ENCODE measurements at regions not wholly inside any gene's neighbourhood (a gene's known extent, or its start where the extent isn't known, plus 50 kb on each side); places are given as distances from the start of the nearest gene placed in this dataset.

DNA sequence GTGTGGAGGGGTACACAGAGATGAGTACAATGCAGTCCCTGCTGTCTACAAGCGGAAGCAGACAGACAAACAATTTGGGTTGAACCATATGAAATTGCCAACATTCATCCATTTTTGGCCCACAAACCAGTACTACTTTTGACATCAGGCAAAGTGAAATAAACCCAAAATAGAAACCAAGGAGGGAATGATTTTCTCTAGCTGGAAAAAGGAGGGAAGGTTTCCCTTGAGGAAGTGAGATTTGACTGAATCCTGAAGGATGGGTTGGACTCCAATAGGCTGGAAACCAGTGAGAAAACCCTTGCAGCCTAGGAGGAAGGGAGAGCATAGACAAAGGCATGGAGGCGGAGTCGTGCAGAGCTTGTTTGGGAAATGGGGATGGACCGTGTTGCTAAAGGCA, 63.5 kb upstream of the PJA1 start:
- no peak for DNase-seq (ENCODE audit: low read depth in 2 of 2)

DNA sequence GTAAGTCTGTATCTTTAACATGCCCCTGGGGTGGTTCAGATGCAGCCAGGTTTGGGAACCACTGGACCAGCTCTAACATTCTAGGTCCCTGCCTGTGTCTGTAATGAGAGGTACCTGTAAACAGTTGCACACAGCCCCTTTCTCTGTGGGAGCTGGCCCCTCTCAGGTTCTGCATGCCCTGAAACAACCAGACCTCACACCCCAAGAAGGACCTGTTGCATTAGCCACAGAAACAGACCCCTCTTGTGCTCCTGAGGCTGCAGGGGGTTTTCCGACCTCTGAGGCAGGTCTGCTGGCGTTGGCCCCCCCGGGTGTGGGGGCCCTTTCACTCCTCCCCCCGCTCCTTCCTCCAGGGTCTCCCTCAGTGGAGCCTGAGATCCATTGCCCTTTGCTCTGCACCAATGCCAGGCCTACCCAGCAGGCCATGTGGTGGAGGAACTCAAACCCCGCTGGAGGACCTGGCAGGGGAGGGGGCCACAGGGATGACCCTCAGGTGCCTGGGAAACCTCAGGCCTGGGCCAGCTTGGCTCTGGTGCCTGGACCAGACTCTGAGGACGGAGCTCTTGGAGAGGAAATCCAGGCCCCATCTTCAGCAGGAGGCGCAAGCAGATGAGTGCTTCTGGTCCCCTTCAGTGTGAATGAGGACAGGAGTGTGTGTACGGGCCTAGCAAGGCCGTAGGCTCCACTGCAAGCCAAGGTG, 61.4 kb upstream of the PJA1 start:
- DNase-seq (ENCODE audit: low read depth in 2 of 2): no peak

DNA sequence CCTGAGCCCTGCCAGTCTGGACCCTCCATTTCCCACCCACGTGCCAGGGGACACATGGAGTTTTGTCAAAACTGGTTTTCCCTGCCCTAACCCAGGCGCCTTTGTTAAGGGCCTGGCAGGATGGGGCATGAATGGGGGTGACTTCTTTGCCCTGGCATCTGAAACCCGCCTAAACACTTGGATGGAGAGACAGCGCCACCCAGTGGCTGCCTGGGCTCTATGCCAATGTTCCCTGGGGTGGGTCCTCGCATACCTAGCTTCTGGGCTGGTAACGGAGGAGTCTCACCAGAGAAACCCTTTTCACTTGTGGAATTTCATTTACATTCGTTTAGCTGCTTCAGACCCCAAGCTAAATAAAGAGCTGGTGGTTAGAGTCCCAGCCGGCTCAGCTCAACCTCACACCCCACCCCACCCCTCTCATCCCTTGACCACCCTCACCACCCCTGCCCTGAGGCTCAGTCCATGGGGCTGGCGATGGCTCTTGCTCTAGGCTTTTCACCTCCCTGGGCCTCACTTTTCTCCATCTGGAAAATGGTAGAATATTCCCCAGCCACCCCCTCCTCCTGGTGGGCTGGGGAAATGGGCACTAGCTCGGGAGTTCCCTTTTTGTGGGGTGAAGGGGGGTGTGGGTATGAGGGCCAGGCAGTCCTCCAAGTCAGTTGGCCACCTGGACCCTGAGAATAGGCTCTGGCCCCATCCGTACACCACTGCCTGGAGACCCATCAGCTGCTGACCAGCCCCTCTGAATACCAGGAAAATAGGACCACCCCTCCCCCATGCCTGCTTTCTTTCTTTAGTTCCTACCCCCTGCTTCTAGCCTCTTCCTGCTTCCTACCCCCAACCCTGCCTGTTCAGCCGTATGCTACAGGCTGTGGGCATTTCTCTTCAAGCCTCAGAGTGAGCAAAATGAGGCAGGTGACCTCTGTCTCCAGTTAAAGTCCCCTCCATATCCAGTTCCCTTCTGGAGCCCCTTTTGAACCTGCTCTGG, 57.1 kb upstream of the PJA1 start:
- DNase-seq (ENCODE audit: low read depth in 2 of 2): peak; percentile 54 to 65

DNA sequence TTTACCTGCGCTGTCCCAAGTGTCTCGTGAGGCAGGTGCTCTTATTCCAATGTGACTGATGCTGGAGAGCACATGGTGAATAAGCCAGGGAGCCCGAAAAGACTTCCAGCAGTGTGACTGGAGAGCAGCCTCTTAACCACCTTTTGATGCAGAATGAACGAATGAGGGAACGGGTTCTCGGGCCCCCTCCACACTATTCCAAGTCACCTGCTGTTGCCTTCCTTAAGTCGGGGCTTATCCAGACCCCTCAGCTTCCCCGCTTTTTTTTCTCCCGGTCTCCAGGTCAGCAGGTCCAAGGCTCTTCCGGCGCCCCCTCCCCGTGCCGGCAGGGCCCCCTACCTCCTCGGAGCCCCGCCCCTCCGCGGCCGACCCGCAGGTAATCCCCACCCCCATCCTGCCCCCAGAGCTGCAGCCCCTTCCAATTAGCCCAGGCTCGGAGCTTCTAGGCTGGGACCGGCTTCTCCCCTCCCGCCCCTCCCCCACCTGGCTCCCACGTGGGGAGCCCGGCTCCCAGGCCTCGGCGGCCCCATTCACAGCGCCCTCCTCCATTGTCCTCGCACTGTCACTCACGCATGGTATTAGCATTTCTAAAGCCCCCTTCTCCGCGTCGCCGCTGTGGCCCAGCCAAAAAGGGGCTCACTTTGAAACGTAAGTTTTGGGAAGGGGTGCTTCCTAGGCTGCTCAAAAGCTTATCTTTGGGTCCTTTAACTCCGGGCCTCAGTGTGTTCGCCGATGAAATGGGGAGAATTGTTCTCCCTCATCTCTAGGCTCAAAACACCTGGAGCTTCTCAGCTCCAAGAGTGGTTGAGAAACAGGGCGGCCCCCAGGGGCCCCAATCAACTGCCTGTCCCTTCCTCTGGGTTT, 56.2 kb upstream of the PJA1 start:
- DNase-seq (ENCODE audit: low read depth in 2 of 2): no peak

DNA sequence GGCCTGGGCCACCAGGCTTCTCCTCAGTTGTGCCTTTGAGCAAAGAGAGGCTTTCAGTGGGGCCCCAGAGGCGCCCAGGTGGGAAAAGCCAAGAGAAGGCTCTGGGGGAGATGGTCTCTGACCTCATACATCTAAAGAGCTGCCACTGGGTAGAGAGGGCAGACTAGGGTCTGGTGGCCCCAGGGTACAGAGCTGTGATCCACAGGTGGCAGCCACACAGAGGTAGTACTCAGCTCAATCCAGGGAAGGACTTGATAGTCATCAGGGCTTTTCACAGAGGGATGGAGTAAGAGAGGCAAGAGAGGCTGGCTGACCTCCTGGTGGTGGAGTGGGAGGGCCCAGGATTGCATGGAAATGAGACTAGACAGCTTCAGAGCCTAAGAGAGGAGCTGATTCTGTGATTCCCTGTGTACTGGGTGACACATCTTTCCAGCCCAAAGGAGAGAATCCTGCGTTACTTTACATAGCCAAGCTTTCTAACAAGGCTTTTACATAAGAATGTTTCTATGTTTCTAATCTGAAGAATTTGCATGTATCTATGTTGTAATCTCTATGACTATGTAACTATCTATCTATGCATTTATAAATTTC, 53.2 kb upstream of the PJA1 start:
- DNase-seq (ENCODE audit: low read depth in 2 of 2): no peak

DNA sequence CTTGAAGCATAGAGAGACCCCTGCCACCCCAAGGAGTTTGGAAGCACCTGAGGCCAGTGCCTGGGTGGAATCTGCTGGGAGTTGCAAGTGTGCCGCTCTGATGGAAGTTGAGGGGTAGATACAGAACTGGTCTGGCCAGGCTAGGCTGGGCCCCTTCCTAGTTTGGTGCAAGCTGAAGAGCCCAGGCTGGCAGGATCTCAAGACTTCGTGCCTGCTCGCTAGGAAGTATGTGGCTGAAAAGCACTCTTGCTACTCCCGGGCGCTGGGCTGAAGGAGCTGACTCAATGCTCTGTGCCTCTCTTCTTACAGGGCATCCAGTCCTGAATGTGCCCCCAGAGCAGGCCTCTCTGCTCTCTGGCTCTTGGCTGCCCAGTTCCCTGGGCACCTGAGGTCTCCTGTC, 51.7 kb upstream of the PJA1 start:
- DNase-seq (ENCODE audit: low read depth in 2 of 2): no peak

DNA sequence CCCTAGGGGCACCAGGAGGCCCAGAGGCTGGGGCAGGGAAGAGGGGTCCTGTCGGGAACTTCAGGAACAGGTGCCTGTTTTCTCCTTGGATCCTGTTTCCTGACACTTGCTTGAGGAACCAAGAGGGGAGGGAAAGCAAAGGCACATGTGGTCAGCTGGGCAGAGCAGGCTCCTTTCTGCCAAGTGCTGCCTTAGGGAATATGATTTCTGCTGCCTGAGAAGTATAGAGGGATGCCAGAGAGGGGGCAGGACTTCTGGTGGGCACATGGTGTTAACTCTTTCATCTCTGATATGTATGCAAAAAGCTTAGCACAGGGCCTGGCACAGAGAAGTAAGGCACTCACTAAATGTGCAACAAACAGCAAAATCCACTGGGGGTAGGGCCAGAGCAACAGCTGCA, 51.2 kb upstream of the PJA1 start:
- DNase-seq (ENCODE audit: low read depth in 2 of 2): no peak

DNA sequence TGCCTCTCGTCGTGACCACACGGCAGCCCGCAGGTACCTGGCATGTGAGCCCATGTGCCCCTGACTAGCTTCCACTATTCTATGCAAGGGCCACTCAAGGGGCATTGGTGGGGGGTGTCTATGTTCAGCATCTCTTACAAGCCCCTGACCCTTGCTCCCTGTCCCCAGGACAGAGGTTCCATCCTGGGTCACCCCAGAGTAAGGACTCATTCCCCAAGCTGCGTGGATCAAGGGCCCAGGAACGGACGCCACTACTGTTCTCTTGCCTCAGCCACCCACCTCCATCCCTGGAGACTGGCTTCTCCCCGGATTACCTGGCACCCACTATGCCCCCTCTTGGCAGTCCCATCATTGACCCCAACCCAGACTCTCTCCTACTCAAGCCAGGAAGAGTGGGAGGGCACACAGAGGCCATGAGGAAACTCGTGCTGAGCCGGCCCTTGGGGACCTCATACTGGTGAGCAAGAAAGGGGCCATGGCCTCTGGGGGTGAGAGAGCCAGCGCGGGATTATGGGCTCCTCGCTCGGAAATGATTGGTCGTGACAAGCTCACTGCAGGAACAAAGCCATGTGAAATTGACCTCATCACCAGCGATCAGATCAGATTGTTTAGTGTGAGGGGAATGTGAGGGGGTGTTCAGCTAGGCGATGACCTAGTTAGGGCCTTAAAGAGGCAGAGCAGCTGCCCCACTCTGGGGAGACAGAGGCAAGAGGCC, 50.1 kb upstream of the PJA1 start:
- no peak for DNase-seq (ENCODE audit: low read depth in 2 of 2)

All from stimulated activated CD8-positive, alpha-beta memory T cell treated with anti-CD3 and anti-CD28 coated beads, Interleukin-2, amount 100 ng/mL, for 48 hours (primary cell).